ENCODE measurements at regions not wholly inside any gene's neighbourhood (a gene's known extent, or its start where the extent isn't known, plus 50 kb on each side); places are given as distances from the start of the nearest gene placed in this dataset.
A peak's percentile ranks its signal among the peaks of the same experiment; 100 is the strongest.
"Not testable (repeated sequence)": the region's sequence is repeated elsewhere in the genome, so short reads cannot be mapped to it uniquely, and the experiment has no call there.

- DNase-seq, result no peak
Measured at GRCh38 chr11:70885281-70886231, 366.8 kb downstream of the SHANK2 start.

DNA sequence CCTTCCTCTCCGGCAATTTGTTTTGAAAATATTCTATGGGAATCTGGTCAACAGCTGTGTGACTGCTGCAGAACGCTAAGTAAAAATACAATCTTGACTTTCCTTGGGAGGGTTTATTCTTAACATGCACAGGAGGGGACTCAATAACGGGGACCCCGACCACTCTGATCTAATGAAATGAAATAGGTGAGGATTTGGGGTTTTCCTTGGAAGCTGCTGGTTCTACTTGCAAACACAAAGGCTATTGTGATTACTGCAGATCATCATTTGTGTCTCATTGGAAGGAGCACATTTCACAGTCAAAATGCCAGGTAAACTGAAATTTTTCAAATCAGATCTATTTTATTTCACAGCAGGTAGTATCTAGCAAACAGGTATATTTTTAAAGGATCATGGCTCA is 366.1 kb downstream of the SHANK2 start:
- no peak for DNase-seq

GRCh38 chr11:70886676-70887541 is 365.5 kb downstream of the SHANK2 start:
- no peak for DNase-seq

- DNase-seq, result no peak
Measured at GRCh38 chr11:70887542-70887827, 364.9 kb downstream of the SHANK2 start.

DNA sequence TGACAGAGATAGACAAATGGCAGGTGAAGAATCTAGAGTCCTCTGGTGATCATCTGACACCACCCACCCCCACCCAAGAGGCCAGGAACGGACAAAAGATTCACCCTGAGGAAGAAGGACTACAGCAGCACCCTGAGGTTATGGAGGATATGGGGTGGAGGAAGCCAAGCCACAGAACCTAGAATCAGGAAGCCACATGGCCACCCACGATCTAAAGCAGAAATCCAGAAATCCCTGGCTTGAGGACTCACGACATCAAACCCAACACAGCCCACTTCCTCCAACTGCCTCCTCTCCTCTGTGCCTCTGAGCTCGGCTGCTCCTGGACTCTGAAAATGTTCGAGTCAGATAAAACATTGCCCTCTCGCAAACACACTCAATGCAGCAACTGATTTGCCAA is 364.3 kb downstream of the SHANK2 start:
- no peak for DNase-seq

GRCh38 chr11:70889411-70889810 is 363.0 kb downstream of the SHANK2 start:
- no peak for DNase-seq

- no peak for DNase-seq
Measured at GRCh38 chr11:70891844-70892380, 360.5 kb downstream of the SHANK2 start.

GRCh38 chr11:70892889-70893288 is 359.5 kb downstream of the SHANK2 start:
- no peak for DNase-seq

- no peak for DNase-seq
Measured at GRCh38 chr11:70894566-70895365, 357.6 kb downstream of the SHANK2 start.

GRCh38 chr11:70895366-70895670 is 357.1 kb downstream of the SHANK2 start:
- no peak for DNase-seq

DNA sequence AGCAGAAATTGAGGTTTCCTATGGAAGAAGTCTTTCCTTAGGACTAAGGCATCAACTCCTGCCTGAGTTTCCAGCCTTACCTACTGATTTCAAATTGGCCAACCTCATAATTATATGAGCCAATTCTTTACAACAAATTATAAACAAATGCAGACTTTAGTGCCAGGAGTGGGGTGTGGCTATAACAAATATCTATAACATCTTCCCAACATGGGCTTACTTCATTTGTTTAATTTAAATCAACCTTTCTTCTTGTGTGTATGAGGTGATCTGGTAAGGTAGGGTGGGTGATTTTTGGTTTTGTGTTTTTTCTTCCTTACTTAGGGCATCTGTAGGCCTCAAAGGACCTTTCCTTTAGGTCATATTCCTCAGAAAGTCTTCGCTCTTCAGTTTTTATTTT is 354.9 kb downstream of the SHANK2 start:
- DNase-seq, result no peak

DNA sequence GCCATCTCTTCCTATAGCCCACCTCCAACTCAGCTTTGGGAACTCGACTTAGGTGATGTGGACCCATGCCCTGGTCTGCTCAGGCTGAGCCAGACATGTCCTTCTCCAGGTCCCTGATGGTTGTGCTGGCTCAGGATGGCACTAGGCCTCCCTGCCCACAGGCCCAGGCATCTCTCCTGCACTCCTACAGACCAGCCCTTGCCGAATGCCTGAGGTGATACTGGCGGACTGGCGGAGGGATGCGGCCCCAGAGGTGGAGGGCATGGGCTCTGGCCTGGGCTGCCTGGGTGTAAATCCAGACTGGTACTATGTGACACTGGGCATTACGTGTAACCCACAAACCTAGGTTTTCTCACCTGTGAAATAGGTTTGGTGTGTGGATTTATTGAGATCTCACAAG is 352.8 kb downstream of the SHANK2 start:
- DNase-seq, result no peak

DNA sequence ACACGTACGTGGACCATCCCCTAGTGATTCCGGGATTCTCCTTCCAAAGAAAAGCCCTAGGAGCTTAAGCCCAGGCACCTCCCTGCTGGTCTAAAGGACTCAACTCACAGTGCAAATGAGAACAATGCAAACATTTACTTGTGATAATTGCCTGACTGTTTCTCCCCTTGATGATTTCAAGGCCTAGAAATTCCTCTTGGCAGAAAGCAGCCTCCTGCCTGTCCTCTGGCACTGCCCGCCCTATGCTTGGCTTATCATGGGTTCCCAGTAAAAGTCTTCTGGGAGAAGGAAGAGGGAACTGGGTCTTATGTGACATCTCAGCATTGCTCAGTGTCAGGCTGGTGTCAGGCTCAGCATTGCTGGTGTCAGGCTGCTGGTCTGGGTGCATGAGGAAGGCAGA is 351.8 kb downstream of the SHANK2 start:
- DNase-seq, result no peak

GRCh38 chr11:70901951-70902521 is 350.3 kb downstream of the SHANK2 start:
- no peak for DNase-seq

- not testable (repeated sequence) for DNase-seq
Measured at GRCh38 chr11:70903229-70903628, 349.1 kb downstream of the SHANK2 start.

- no peak for DNase-seq
Measured at GRCh38 chr11:70906101-70906500, 346.3 kb downstream of the SHANK2 start.

DNA sequence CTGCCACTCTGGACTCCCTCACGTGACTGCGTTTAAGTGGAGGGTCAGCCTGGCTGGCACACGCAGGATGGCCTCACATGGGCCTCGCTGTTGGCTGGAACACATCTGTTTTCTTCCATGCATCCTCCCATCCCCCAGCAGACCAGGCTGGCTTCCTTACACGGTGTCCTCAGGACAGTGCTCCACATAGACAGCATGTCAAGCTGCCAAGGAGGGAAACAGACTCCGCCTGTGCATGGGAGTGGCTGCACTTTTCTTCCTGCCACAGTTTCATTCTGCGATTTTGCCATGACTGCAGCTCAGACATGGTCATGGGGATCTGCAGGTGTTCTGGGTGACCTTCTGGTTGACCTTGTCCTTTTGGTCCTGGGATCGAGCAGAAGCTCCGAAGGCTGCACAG is 344.2 kb downstream of the SHANK2 start:
- no peak for DNase-seq

- no peak for DNase-seq
Measured at GRCh38 chr11:70910835-70911234, 341.5 kb downstream of the SHANK2 start.

- peak; percentile 26 for DNase-seq
Measured at GRCh38 chr11:70912226-70912840, 340.0 kb downstream of the SHANK2 start.

GRCh38 chr11:70913715-70914231 is 338.6 kb downstream of the SHANK2 start:
- DNase-seq, result peak; percentile 100

DNA sequence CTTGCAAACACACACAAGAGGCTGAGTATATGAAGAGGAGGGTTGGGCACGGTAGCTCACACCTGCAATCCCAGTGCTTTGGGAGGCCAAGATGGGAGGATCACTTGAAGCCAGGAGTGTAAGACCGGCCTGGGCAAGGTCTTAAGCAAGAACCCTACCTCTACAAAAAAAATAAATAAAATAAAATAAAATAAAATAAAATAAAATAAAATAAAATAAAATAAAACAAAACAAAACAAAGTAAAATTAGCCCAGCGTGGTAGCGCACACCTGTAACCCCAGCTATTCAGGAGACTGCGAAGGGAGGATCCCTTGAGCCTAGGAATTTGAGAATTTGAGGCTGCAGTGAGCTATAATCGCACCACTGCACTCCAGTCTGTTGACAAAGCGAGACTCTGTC is 337.9 kb downstream of the SHANK2 start:
- no peak for DNase-seq
